HG03460 (cell line): ENCODE measurements at regions not wholly inside any gene's neighbourhood (a gene's known extent, or its start where the extent isn't known, plus 50 kb on each side); places are given as distances from the start of the nearest gene placed in this dataset.

Experiments used
- ATAC-seq: cut with Tn5 transposase; IDR thresholded peaks from one replicate; pipeline ENCODE4 v1.9.1; 2021; ENCODE audit not compliant: unreplicated experiment

GRCh38 chr15:93228546-93228945 is 139.5 kb upstream of the RGMA start:
- no peak for ATAC-seq

GRCh38 chr15:93223803-93224202 is 134.8 kb upstream of the RGMA start:
- no peak for ATAC-seq

GRCh38 chr15:93221759-93222158 is 132.7 kb upstream of the RGMA start:
- no peak for ATAC-seq

GRCh38 chr15:93219859-93220420 is 130.9 kb upstream of the RGMA start:
- ATAC-seq = no peak

- ATAC-seq = no peak
These were observed 128.3 kb upstream of the RGMA start for GRCh38 chr15:93217343-93217742.

- no peak for ATAC-seq
These were observed 125.1 kb upstream of the RGMA start for GRCh38 chr15:93214106-93214505.

GRCh38 chr15:93213281-93213680 is 124.3 kb upstream of the RGMA start:
- ATAC-seq = no peak

- ATAC-seq = no peak
These were observed 123.6 kb upstream of the RGMA start for GRCh38 chr15:93212578-93212977.

- no peak for ATAC-seq
These were observed 122.0 kb upstream of the RGMA start for GRCh38 chr15:93210995-93211394.

- no peak for ATAC-seq
These were observed 120.9 kb upstream of the RGMA start for GRCh38 chr15:93209690-93210445.

- no peak for ATAC-seq
These were observed 117.9 kb upstream of the RGMA start for GRCh38 chr15:93206893-93207292.

GRCh38 chr15:93205413-93205812 is 116.4 kb upstream of the RGMA start:
- ATAC-seq = no peak

- ATAC-seq = no peak
These were observed 114.0 kb upstream of the RGMA start for GRCh38 chr15:93203036-93203435.

- ATAC-seq = no peak
These were observed 113.4 kb upstream of the RGMA start for GRCh38 chr15:93202405-93202804.

GRCh38 chr15:93201940-93202339 is 112.9 kb upstream of the RGMA start:
- no peak for ATAC-seq

GRCh38 chr15:93200837-93201226 is 111.8 kb upstream of the RGMA start:
- ATAC-seq = no peak

GRCh38 chr15:93200081-93200836 is 111.2 kb upstream of the RGMA start:
- ATAC-seq = no peak

GRCh38 chr15:93196135-93196670 is 107.2 kb upstream of the RGMA start:
- ATAC-seq = no peak

GRCh38 chr15:93195109-93195508 is 106.1 kb upstream of the RGMA start:
- ATAC-seq = no peak

GRCh38 chr15:93190238-93190637 is 101.2 kb upstream of the RGMA start:
- ATAC-seq = no peak

GRCh38 chr15:93189561-93189960 is 100.5 kb upstream of the RGMA start:
- no peak for ATAC-seq

GRCh38 chr15:93188236-93188635 is 99.2 kb upstream of the RGMA start:
- no peak for ATAC-seq
